ENCODE measurements at regions not wholly inside any gene's neighbourhood (a gene's known extent, or its start where the extent isn't known, plus 50 kb on each side); places are given as distances from the start of the nearest gene placed in this dataset.

DNA sequence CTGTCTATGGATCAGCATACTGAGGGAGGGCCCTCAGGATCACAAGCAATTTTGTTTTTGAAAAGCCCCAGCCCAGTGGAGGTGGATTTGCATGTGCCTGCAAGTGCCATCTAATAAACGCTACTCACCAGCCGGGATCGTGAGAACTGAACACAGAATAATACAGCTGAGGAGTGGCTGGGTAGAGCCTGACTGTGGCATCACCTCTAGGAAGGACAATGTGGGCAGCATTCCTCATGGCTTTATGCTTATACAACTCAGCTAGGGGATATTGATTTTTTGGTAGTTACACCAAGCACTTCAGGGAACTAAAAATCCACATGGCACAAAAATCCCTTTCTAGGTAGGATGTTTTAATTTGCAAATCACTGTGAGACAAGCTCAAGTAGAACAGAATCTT is 72.7 kb upstream of the PALS2 start:
- TF ChIP-seq CTCF (IDR thresholded peaks at IDR 0.05) (no peak), ZFX (IDR thresholded peaks at IDR 0.05; ENCODE audit: borderline replicate concordance) (no peak)

Measured in 22Rv1 (cell line).